Activated CD4-positive, alpha-beta memory T cell treated with anti-CD3 and anti-CD28 coated beads, Interleukin-2, amount 10 ng/mL, durations not matched to agents 7 days and 5 days (primary cell): ENCODE measurements at regions not wholly inside any gene's neighbourhood (a gene's known extent, or its start where the extent isn't known, plus 50 kb on each side); places are given as distances from the start of the nearest gene placed in this dataset.

Experiments
- CTCF ChIA-PET: fragments of 350-600 bp; sonication (Branson Sonifier 250); formaldehyde crosslinking; loops from one replicate; lab custom pipeline; 2021; ENCODE audit warnings: antibody characterized with exemption, inconsistent platforms; lab: Charles Lee
- POLR2A ChIA-PET: fragments of 350-600 bp; sonication (Branson Sonifier 250); formaldehyde crosslinking; loops from one replicate; lab custom pipeline; 2021; ENCODE audit warnings: antibody characterized with exemption; lab: Charles Lee
- DNase-seq: peaks from one replicate; pipeline ENCODE4 v3.0.0-alpha.2; 2020
- H3K27ac Mint-ChIP-seq: one replicate; pipeline ENCODE4 v1.8.0; 2021; ENCODE audit warnings: mild to moderate bottlenecking, mixed read lengths
- H3K27me3 Mint-ChIP-seq: one replicate; pipeline ENCODE4 v1.8.0; 2021; ENCODE audit warnings: mixed read lengths
- H3K36me3 Mint-ChIP-seq: one replicate; pipeline ENCODE4 v1.8.0; 2021; ENCODE audit warnings: low read depth, mixed read lengths
- H3K4me1 Mint-ChIP-seq: one replicate; pipeline ENCODE4 v1.8.0; 2021; ENCODE audit warnings: mixed read lengths
- H3K4me3 Mint-ChIP-seq: one replicate; pipeline ENCODE4 v1.8.0; 2021; ENCODE audit warnings: mild to moderate bottlenecking, mixed read lengths
- H3K9me3 Mint-ChIP-seq: one replicate; pipeline ENCODE4 v1.8.0; 2021; ENCODE audit warnings: mixed read lengths

DNA sequence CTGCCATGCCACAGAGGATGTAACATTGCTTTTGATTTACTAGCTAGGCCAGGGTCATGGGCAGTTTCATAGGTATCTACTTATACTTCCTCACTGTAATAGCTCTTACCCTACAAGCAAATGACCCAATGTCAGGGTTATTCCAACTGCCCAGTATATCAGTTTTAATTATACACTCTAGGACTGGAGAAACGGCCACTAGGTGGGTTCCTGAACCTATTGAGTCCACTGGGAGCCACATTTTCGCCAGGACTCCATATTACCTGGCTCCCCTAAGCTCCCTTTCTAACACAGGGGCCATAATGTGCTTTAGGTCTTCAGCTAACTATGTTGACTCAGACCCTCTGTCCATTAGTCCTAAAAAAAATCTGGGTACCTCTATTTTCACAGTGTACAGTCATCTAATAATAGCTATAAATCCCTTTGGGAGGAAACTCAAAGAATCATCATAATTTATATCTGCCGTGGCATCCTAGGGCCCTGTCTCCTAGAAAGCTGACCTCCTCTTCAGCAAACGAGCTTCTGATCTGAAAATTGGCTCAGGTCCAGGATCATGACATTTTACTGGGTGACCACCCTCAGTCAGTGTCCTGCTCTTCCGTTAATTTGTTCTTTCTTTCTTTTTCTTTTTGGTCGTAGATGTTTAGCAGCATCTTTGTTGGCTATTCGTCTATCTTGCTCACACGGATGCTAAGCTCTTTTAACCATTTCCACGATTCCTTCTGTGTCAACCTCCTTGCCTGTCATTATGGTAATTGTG is 244.3 kb downstream of the FAM76B start:
- Mint-ChIP-seq H3K27me3 (no peaks in the 10 kb centered on the region), H3K4me3 (no peak overlapping the region), H3K36me3 (no peaks in the 10 kb centered on the region), H3K4me1 (peaks cover 2% of the 10 kb centered on the region), H3K9me3 (no peaks in the 10 kb centered on the region), H3K27ac (no peak overlapping the region)
- ChIA-PET POLR2A (interaction anchor here (0.7 kb wide), 1 partner anchor 29 kb away, joined by 3 read pairs; no protein-coding TSS in a partner anchor), CTCF (interaction anchor here (1.8 kb wide), 1 partner anchor 17 kb away, joined by 5 read pairs; no protein-coding TSS in a partner anchor)
- DNase-seq = no peak

DNA sequence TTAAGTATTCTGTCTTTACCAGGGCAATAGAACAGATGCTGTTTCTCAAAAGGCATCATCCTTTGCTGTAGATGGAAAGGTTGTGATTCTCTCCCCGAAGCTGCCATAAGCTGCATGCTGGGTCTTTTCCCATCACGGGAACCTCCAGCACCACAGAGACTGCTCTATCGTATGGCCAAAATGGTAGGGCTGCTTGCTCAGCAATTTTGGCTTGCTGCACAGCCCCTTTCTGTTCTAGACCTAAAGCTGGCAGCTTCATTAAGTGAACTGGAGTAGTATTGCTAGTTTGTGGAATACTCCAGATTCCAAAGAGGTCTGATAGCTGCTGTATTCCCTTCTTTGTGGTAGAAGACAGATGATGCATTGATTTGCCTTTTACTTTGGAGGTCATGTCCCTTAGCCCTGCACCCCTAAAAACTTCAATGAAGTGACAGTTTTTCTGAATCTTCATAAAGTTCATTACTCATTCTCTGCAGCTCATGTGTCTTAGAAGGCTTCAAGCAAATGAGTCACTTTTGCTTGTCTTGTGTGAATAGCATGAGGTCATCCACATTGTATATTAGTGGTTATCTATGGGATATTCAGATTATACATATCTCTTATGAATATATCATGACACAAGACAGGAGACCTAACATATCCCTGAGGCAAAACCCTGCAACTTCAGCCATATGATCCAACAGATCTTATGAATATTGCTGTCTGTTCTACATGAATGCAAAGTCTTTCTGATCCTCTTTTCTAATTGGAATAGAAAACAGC is 245.3 kb downstream of the FAM76B start:
- no peak for DNase-seq
- H3K4me3 Mint-ChIP-seq = no peak overlapping the region
- H3K27me3 Mint-ChIP-seq = no peaks in the 10 kb centered on the region
- ChIA-PET CTCF (no interaction called here), POLR2A (no interaction called here)
- H3K27ac Mint-ChIP-seq = no peak overlapping the region
- no peaks in the 10 kb centered on the region for H3K9me3 Mint-ChIP-seq
- H3K36me3 Mint-ChIP-seq = no peaks in the 10 kb centered on the region
- H3K4me1 Mint-ChIP-seq = peaks cover 2% of the 10 kb centered on the region

DNA sequence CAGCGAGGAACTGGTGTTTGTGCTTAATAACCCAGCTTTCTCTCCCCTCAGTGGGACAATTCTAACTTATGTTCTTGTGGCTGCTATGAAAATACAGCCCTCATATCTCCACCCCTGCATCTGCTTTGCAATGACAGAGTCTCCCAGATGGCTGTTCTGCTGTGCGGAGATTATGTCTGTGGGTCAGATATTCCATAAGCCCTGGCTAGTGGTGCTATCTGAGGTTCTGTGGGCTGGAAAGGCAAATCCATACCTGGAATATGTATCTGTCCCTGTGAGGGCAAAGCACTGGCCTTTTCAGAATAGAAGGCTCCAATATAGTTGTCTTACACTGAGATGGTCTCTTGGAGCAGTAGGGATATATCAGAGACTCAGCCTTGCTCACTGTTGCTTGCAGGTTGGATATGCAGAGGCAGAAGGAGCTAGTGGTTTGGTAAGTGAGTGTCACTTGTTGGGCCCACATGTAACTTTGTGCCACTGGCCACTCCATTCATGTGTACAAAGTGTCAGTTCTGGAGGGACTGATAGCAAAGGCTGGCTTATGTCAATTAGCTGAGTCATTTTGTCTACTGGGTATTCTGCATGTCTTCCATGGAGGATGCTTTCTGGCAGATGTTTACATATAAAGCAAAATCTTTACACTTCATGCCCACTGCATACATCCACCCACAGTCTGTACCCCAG is 246.6 kb downstream of the FAM76B start:
- peaks cover 2% of the 10 kb centered on the region for H3K4me1 Mint-ChIP-seq
- no peak for DNase-seq
- H3K36me3 Mint-ChIP-seq = no peaks in the 10 kb centered on the region
- ChIA-PET CTCF (no interaction called here), POLR2A (no interaction called here)
- no peak overlapping the region for H3K4me3 Mint-ChIP-seq
- H3K27me3 Mint-ChIP-seq = no peaks in the 10 kb centered on the region
- H3K27ac Mint-ChIP-seq = no peak overlapping the region
- no peaks in the 10 kb centered on the region for H3K9me3 Mint-ChIP-seq

DNA sequence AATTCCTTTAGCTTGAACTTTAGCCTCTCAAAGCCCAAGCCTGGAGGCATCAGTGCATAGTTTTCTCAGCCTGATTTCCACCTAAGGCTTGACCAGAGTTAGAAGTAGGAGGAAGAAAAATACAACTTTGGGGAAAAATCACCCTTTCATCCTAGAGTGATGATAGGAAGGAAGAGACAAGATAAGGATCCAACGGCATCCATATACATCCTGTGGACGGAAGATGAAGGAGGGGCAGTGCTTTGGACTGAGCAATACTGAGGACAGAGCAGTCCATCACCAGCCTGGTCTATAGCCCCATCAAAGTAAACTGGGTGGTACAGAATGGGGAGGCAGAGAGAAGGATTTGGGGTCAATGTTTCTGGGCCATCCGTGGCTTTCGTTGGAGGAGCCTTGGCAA is 247.9 kb downstream of the FAM76B start:
- Mint-ChIP-seq H3K9me3 (no peaks in the 10 kb centered on the region), H3K4me1 (peaks cover 2% of the 10 kb centered on the region), H3K27ac (no peak overlapping the region), H3K36me3 (no peaks in the 10 kb centered on the region), H3K4me3 (no peak overlapping the region), H3K27me3 (no peaks in the 10 kb centered on the region)
- ChIA-PET CTCF (no interaction called here), POLR2A (no interaction called here)
- no peak for DNase-seq

DNA sequence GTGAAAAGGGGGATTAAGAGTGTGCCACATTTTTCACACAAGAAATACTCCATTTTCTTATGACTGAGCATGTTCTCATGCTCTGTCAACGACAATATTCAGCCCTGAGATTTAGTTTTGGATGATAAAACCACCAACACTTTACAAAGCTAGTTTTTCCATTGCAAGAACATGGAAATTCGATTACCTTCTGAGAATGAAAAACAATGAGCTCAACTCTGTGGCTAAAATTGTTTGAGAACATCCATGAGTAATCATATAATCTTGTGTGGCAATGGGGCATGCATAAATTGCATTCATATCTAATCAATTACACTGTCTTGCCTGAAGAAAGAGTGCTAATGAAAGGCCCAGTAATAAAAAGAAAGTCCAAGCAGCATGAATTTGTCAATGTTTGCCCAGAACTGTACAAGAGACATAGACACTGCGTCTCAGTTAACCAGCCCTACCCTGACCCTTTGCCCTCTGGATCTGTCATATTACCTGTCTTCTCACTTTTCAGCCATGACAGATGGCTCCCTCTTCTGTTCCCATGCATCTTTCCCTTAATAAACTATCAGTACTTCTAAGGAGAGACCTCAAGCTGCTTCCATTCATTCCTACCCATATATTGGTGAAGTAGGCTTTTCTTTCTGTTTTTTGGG is 253.4 kb downstream of the FAM76B start:
- no peak for DNase-seq
- ChIA-PET POLR2A (no interaction called here), CTCF (no interaction called here)
- H3K36me3 Mint-ChIP-seq = no peaks in the 10 kb centered on the region
- peaks cover 9% of the 10 kb centered on the region for H3K9me3 Mint-ChIP-seq
- H3K27me3 Mint-ChIP-seq = peaks cover 1% of the 10 kb centered on the region
- no peak overlapping the region for H3K27ac Mint-ChIP-seq
- H3K4me1 Mint-ChIP-seq = no peaks in the 10 kb centered on the region
- H3K4me3 Mint-ChIP-seq = no peak overlapping the region

DNA sequence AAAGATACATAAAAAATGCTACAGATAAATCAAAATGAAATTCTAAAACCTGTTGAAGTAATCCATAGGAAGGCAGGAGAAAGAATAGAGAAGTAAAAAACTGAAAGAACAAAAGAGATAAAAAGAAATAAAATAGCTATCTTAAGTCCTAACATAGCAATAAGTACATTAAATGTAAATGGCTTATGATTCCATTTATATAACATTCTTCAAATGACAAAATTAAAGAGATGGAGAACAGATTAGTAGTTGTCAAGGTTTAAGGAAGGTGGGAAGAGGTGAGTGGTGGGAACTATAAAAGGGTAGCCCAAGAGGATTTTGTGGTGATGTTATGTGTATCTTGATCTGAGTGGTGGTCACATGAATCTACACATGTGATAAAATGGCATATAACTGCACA is 254.8 kb downstream of the FAM76B start:
- Mint-ChIP-seq H3K4me1 (no peaks in the 10 kb centered on the region), H3K4me3 (no peak overlapping the region), H3K27me3 (peaks cover 1% of the 10 kb centered on the region), H3K9me3 (peaks cover 9% of the 10 kb centered on the region), H3K36me3 (no peaks in the 10 kb centered on the region), H3K27ac (no peak overlapping the region)
- no peak for DNase-seq
- POLR2A ChIA-PET = no interaction called here
- CTCF ChIA-PET = no interaction called here

DNA sequence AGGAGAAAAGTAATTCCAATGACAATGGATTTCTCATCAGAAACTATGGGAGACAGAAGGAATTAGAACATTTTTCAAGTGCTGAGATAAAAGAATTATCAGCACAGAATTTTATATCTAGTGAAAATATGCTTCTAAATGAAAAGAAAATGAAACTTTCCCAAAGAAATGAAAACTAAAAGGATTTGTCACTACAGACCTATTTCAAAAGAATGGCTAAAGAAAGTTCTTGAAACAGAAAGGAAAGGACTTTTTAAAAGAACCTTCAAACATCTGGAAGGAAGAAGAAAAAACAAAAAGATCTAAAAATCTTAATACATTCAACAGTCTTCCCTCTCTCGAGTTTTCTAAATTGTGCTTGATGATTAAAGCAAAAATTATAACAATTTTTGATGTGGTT is 255.4 kb downstream of the FAM76B start:
- peaks cover 1% of the 10 kb centered on the region for H3K27me3 Mint-ChIP-seq
- CTCF ChIA-PET = no interaction called here
- peaks cover 9% of the 10 kb centered on the region for H3K9me3 Mint-ChIP-seq
- no peak overlapping the region for H3K4me3 Mint-ChIP-seq
- POLR2A ChIA-PET = no interaction called here
- no peak overlapping the region for H3K27ac Mint-ChIP-seq
- no peak for DNase-seq
- H3K4me1 Mint-ChIP-seq = no peaks in the 10 kb centered on the region
- H3K36me3 Mint-ChIP-seq = no peaks in the 10 kb centered on the region

DNA sequence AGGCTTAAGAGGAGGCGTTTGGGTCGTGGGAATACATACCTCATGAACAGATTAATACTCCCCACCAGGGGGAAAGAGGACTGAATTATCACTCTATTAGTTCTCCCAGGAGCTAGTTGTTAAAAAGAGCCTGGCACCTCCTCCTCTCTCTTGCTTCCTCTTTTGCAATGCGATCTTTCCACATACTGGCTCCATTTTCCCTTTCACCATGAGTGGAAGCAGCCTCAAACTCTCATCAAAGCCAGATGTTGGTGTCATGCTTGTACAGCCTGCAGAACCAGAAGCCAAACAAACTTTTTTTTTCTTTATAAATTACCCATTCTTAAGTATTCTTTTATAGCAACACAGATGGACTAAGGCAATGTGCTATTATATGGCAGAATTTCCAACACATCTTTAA is 258.5 kb downstream of the FAM76B start:
- ChIA-PET CTCF (no interaction called here), POLR2A (no interaction called here)
- no peak overlapping the region for H3K27ac Mint-ChIP-seq
- peaks cover 9% of the 10 kb centered on the region for H3K9me3 Mint-ChIP-seq
- DNase-seq = no peak
- no peaks in the 10 kb centered on the region for H3K36me3 Mint-ChIP-seq
- peaks cover 1% of the 10 kb centered on the region for H3K27me3 Mint-ChIP-seq
- no peak overlapping the region for H3K4me3 Mint-ChIP-seq
- no peaks in the 10 kb centered on the region for H3K4me1 Mint-ChIP-seq

DNA sequence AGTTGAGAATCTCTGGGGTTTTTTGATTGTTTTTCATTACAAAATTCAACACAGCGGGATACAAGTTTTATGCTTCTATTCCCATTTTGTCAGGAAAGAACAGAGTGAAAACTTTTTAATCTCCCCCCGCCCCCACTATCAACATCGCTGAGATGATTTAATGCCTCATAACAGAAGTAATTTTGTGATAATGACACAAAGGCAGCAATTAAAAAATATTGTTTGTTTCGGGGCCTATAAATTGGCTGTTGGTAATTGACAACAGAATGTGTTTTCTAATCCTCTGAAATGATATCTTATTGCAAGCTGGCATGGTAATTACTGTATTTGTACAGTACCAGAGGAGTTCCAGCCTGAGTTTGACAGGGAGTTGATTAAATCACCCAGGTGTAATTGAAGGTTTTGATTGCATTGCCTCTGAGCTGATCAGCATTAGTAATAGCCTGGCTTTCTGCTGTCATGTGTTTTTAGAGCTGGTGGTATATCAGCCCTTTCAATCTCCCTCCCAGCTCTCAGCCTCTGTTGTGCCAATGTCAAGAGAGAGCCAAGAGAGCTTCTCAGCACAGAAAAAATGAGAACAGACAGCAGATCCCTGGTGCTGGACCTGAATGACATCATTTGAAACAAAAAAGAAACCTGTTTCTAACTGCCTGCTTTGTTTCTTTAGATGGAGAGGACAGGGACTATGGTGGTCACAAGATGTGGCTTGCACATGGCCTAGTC is 265.1 kb downstream of the FAM76B start:
- ChIA-PET POLR2A (no interaction called here), CTCF (no interaction called here)
- Mint-ChIP-seq H3K9me3 (peaks cover 2% of the 10 kb centered on the region), H3K27ac (no peak overlapping the region), H3K4me1 (no peaks in the 10 kb centered on the region), H3K27me3 (no peaks in the 10 kb centered on the region), H3K36me3 (no peaks in the 10 kb centered on the region), H3K4me3 (no peak overlapping the region)
- no peak for DNase-seq

DNA sequence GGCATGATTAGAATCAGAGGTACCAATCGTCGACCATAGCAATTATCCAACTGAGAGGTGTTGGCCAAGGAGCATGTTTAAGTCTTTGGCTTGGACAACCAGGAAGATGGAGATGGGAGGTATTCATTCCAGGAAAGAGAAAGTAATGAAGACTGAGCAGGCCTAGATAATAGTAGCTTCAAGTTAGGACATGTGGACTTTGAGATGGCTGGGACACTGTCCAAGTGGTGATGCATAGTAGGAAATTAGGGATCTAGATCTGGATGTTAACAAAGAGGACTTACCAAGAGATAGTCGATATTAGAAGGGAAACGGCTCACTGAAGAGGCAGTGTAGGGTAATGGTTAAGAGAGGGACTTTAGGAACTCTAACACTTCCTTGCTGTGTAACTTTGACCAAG is 266.7 kb downstream of the FAM76B start:
- Mint-ChIP-seq H3K27ac (no peak overlapping the region), H3K9me3 (peaks cover 2% of the 10 kb centered on the region), H3K27me3 (no peaks in the 10 kb centered on the region), H3K4me3 (no peak overlapping the region), H3K4me1 (no peaks in the 10 kb centered on the region), H3K36me3 (no peaks in the 10 kb centered on the region)
- no peak for DNase-seq
- CTCF ChIA-PET = no interaction called here
- POLR2A ChIA-PET = no interaction called here

DNA sequence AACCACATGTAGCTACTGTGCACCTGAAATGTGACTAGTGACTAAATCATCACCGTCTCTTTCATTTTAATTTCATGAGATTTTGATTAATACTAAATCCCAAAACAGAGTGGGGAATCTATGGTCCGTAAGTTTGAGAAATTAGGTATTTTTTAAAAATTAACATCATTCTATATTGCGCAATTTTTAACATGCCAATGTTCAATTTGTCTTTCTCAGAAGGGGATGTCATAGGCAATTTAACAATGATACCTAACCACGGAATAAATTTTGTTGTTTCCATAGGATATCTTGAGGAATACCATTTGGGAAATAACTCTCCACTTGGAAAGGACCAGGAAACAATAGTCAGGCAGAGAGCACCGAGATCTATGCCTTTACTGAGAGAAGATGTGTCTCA is 267.7 kb downstream of the FAM76B start:
- Mint-ChIP-seq H3K4me1 (no peaks in the 10 kb centered on the region), H3K4me3 (no peak overlapping the region), H3K27me3 (no peaks in the 10 kb centered on the region), H3K36me3 (no peaks in the 10 kb centered on the region), H3K9me3 (peaks cover 2% of the 10 kb centered on the region), H3K27ac (no peak overlapping the region)
- POLR2A ChIA-PET = no interaction called here
- CTCF ChIA-PET = no interaction called here
- no peak for DNase-seq

DNA sequence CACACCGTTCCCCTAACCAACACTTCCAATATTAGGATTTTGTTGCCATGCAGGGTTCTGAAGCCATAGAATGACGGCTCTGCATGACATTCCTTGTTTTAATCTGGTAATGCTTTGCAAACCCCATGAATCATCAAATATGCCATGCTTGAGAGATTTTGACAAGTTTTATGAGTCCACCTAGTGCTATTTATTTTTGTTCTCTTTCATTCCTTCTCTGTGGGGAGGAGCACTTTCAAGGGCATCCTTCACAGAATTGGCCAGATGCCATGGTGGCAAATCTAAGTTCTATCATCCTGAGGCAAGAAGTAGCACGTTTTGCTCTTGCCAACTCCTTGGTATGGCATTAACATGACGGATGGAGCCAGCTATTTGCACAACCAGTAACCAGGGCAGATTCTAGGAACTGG is 268.4 kb downstream of the FAM76B start:
- Mint-ChIP-seq H3K27ac (no peak overlapping the region), H3K4me3 (no peak overlapping the region), H3K9me3 (peaks cover 2% of the 10 kb centered on the region), H3K27me3 (no peaks in the 10 kb centered on the region), H3K36me3 (no peaks in the 10 kb centered on the region), H3K4me1 (no peaks in the 10 kb centered on the region)
- DNase-seq = no peak
- POLR2A ChIA-PET = no interaction called here
- CTCF ChIA-PET = no interaction called here
